ENCODE measurements at regions not wholly inside any gene's neighbourhood (a gene's known extent, or its start where the extent isn't known, plus 50 kb on each side); places are given as distances from the start of the nearest gene placed in this dataset.

GRCh38 chr17:13862346-13862745 is 207.0 kb upstream of the COX10 start:
- no peak for DNase-seq (ENCODE audit: low spot score)
- Mint-ChIP-seq H3K36me3 (ENCODE audit: low read depth) (peaks cover 5% of the 10 kb centered on the region; the same call in 2 of the 3 replicates), H3K4me3 (no peak overlapping the region), H3K9me3 (peaks cover 3% of the 10 kb centered on the region; the same call in 2 of the 3 replicates), H3K27ac (no peak overlapping the region), H3K27me3 (ENCODE audit: insufficient read depth, low read depth, poor library complexity) (no peaks in the 10 kb centered on the region), H3K4me1 (peaks cover 5% of the 10 kb centered on the region; the same call in 2 of the 3 replicates)
- H3K4me3 ChIP-seq, result no peak overlapping the region
- no peak overlapping the region for H3K4me2 ChIP-seq
- H3K79me2 ChIP-seq (replicated peaks; ENCODE audit: insufficient read depth), result no peaks in the 10 kb centered on the region
- H3K27ac ChIP-seq (ENCODE audit: low read depth), result no peak overlapping the region
- ATAC-seq, result no peak
- H3K9me2 ChIP-seq (ENCODE audit: insufficient read depth), result peaks cover 21% of the 10 kb centered on the region; the same call in 1 of the 2 replicates
- no peaks in the 10 kb centered on the region for H3K27me3 ChIP-seq (ENCODE audit: insufficient read depth)
- no peaks in the 10 kb centered on the region for H3K36me3 ChIP-seq (ENCODE audit: insufficient read depth)
- 0 out of 2 replicates have a peak, but pooled peaks cover 4% of the 10 kb centered on the region for H3K4me1 ChIP-seq (ENCODE audit: insufficient read depth)
- H4K20me1 ChIP-seq (replicated peaks; ENCODE audit: insufficient read depth), result no peaks in the 10 kb centered on the region
- TF ChIP-seq ZNF114 (CRISPR knock-in tag; IDR thresholded peaks at IDR 0.05) (no peak), ETS1 (IDR thresholded peaks at IDR 0.05) (no peak), JUNB (IDR thresholded peaks at IDR 0.05; ENCODE audit: unreplicated experiment) (no peak), STAT1 (IDR thresholded peaks at IDR 0.05; ENCODE audit: unreplicated experiment) (no peak), NANOG (IDR thresholded peaks at IDR 0.05; ENCODE audit: borderline replicate concordance) (no peak), REST (IDR thresholded peaks at IDR 0.05; ENCODE audit: unreplicated experiment) (no peak), POLR2AphosphoS5 (IDR thresholded peaks at IDR 0.05; ENCODE audit: low read depth) (no peak), EZH2phosphoT487 (IDR thresholded peaks at IDR 0.05; ENCODE audit: unreplicated experiment) (no peak), ZNF331 (CRISPR knock-in tag; IDR thresholded peaks at IDR 0.05; ENCODE audit: low read depth) (no peak), EZH2 (IDR thresholded peaks at IDR 0.05; ENCODE audit: low read depth, unreplicated experiment) (no peak), CREB1 (CRISPR knock-in tag; IDR thresholded peaks at IDR 0.05; ENCODE audit: low read depth) (no peak), ZNF462 (CRISPR knock-in tag; IDR thresholded peaks at IDR 0.05) (no peak), CTCF (conservative IDR thresholded peaks at IDR 0.05; ENCODE audit: low read depth in 2 of 2) (no peak)
- no peak overlapping the region for H2AFZ ChIP-seq
- H3F3A ChIP-seq (replicated peaks; ENCODE audit: low read depth), result no peaks in the 10 kb centered on the region

All from GM23338 (cell line).